Lung (tissue), 11 donors: ENCODE measurements at regions not wholly inside any gene's neighbourhood (a gene's known extent, or its start where the extent isn't known, plus 50 kb on each side); places are given as distances from the start of the nearest gene placed in this dataset.
A peak's percentile ranks its signal among the peaks of the same experiment; 100 is the strongest.

Experiments used
- ATAC-seq: fragments of 200-7000 bp; cut with Tn5 transposase; one replicate; pipeline ENCODE4 v1.9.1; 2020; ENCODE audit warnings: moderate number of reproducible peaks; ENCODE audit not compliant: insufficient read depth, low FRiP score
- DNase-seq, 3 donors: peaks; one replicate each; pipeline ENCODE4 v3.0.0-alpha.2; 2013 to 2017
- H3K27ac ChIP-seq, 2 donors: one replicate each; pipeline ENCODE4 v1.5.1; 2013; ENCODE audit warnings: mild to moderate bottlenecking in 2 of 2, moderate library complexity in 2 of 2, control low read depth in 1 of 2, inconsistent platforms in 1 of 2, low read depth in 1 of 2, low read length in 1 of 2
- H3K27me3 ChIP-seq, 3 donors: one replicate each; pipeline ENCODE4 v1.5.1; 2013; ENCODE audit warnings: low read length in 2 of 3; ENCODE audit not compliant: control insufficient read depth in 3 of 3, insufficient read depth in 3 of 3
- H3K36me3 ChIP-seq, 4 donors: one replicate each; pipeline ENCODE4 v1.5.1; 2013; ENCODE audit warnings: low read length in 4 of 4, mild to moderate bottlenecking in 1 of 4, moderate library complexity in 1 of 4; ENCODE audit not compliant: control insufficient read depth in 4 of 4, insufficient read depth in 4 of 4
- H3K4me1 ChIP-seq, 5 donors: one replicate each; pipeline ENCODE4 v1.5.1; 2013; ENCODE audit warnings: low read length in 5 of 5, mild to moderate bottlenecking in 2 of 5, moderate library complexity in 1 of 5; ENCODE audit not compliant: control insufficient read depth in 5 of 5, insufficient read depth in 5 of 5
- H3K4me3 ChIP-seq: one replicate; pipeline ENCODE4 v1.5.1; 2013; ENCODE audit warnings: mild to moderate bottlenecking, control low read depth, moderate library complexity
- H3K9ac ChIP-seq, 2 donors: one replicate each; pipeline ENCODE4 v1.5.1; 2013; ENCODE audit warnings: low read length in 2 of 2, control low read depth in 1 of 2; ENCODE audit not compliant: insufficient read depth in 1 of 2
- H3K9me3 ChIP-seq, 4 donors: one replicate each; pipeline ENCODE4 v1.5.1; 2013; ENCODE audit warnings: low read length in 3 of 4, mild to moderate bottlenecking in 1 of 4, moderate library complexity in 1 of 4; ENCODE audit not compliant: control insufficient read depth in 4 of 4, insufficient read depth in 3 of 4
- WGBS, 2 donors: extraction: QIAGEN DNeasy Blood & Tissue Kit; methylation state at CpG; one replicate each; pipeline ENCODE4 v1.1.7; 2013; 5-methylcytosine and 5-hydroxymethylcytosine counted together
- TF ChIP-seq, protein P1 (sequence below): IDR thresholded peaks from 2 replicates; pipeline ENCODE4 v1.5.1; 2012; ENCODE audit warnings: mild to moderate bottlenecking; ENCODE audit errors: control extremely low read depth, extremely low read depth
- donor health status: control.
- donor health status: control.
- donor health status: Bipolar disorder and iron deficiency.
- donor health status: healthy.
- donor health status: DM: yes; HTN: yes; CAD: no.

DNA sequence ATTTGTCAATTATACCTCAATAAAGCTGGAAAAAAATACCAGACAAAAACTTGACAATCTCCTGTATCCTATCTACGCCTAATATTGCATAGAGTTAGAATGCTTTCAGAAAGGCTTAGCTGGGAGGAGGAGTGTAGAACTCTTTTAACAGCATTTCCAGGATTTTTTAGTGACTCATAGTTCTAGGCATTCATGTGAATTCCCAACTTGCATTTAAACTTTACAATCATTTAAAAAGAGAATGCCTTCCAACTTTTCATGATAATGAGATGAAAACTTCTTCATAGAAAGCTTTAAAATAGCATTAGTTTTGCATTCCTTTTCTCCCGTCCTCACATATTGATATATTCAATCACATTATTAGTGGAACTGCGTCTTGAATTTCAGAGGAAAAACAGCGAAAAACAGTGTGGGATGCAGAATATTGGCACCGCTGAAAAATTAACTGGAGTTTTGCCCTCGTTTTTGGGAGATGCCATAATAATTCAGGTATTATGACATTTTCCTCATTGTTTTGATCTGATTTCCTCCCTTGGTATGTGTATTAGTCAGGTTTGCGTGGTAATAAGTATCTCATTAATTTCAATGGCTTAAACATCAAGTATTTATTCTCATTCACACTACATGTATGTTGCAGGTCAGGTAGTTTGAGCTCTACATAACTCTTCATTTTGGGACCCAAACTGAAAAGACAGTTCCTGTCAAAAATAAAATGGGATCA lies 293.2 kb upstream of the FIGN start:
- H3K4me1 ChIP-seq, result no peaks in the 10 kb centered on the region
- no peaks in the 10 kb centered on the region for H3K36me3 ChIP-seq
- H3K27ac ChIP-seq, result no peak overlapping the region
- no peak overlapping the region for H3K4me3 ChIP-seq
- no peak overlapping the region for H3K9ac ChIP-seq
- TF ChIP-seq, protein P1, sequence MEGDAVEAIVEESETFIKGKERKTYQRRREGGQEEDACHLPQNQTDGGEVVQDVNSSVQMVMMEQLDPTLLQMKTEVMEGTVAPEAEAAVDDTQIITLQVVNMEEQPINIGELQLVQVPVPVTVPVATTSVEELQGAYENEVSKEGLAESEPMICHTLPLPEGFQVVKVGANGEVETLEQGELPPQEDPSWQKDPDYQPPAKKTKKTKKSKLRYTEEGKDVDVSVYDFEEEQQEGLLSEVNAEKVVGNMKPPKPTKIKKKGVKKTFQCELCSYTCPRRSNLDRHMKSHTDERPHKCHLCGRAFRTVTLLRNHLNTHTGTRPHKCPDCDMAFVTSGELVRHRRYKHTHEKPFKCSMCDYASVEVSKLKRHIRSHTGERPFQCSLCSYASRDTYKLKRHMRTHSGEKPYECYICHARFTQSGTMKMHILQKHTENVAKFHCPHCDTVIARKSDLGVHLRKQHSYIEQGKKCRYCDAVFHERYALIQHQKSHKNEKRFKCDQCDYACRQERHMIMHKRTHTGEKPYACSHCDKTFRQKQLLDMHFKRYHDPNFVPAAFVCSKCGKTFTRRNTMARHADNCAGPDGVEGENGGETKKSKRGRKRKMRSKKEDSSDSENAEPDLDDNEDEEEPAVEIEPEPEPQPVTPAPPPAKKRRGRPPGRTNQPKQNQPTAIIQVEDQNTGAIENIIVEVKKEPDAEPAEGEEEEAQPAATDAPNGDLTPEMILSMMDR, result no peak
- no peaks in the 10 kb centered on the region for H3K27me3 ChIP-seq
- H3K9me3 ChIP-seq, result no peaks in the 10 kb centered on the region
- ATAC-seq (no peak), DNase-seq (no peak)
- WGBS, 2 donors, result 79 to 88% methylated on average over 7 of the region's 7 CpGs

- Histone ChIP-seq H3K9ac (no peak overlapping the region), H3K4me3 (no peak overlapping the region), H3K27ac (no peak overlapping the region), H3K4me1 (no peaks in the 10 kb centered on the region), H3K27me3 (no peaks in the 10 kb centered on the region), H3K9me3 (no peaks in the 10 kb centered on the region), H3K36me3 (no peaks in the 10 kb centered on the region)
- ATAC-seq (no peak), DNase-seq (no peak)
- 79 to 81% methylated on average over 2 of the region's 2 CpGs for WGBS, 2 donors
- TF ChIP-seq, protein P1, result no peak
These were observed 288.6 kb upstream of the FIGN start for GRCh38 chr2:164024396-164024795.

DNA sequence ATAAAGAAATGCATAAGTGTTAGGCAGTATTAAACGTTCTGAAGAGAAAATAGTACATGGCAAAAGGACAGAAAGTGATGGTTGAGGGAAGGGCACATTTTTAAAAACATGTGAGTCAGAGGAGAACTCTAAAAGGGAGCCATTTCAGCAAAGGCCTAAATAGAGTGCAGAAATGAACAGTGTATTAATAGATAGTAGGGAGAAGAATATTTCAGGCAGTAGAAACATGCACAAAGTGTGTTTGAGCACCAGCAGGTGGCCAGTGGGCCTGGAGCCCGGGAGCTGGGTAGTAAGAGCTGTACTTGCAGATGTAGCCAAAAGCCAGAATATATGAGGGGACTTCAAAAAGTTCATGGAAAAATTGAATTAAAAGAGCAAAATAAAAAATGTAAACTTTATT lies 288.1 kb upstream of the FIGN start:
- Histone ChIP-seq H3K4me3 (no peak overlapping the region), H3K9ac (no peak overlapping the region), H3K27ac (no peak overlapping the region), H3K9me3 (no peaks in the 10 kb centered on the region), H3K4me1 (no peaks in the 10 kb centered on the region), H3K36me3 (no peaks in the 10 kb centered on the region), H3K27me3 (no peaks in the 10 kb centered on the region)
- TF ChIP-seq, protein P1, result no peak
- ATAC-seq (no peak), DNase-seq (peak; percentile 19 to 68 (median 23))
- 51 to 54% methylated on average over 2 of the region's 2 CpGs for WGBS, 2 donors
